Stimulated activated naive CD8-positive, alpha-beta T cell treated with anti-CD3 and anti-CD28 coated beads, Interleukin-15, amount 100 ng/mL, for 72 hours (primary cell): ENCODE measurements at regions not wholly inside any gene's neighbourhood (a gene's known extent, or its start where the extent isn't known, plus 50 kb on each side); places are given as distances from the start of the nearest gene placed in this dataset.
A peak's percentile ranks its signal among the peaks of the same experiment; 100 is the strongest.

Source experiments
- ATAC-seq: fragments of 150-1000 bp; cut with Tn5 transposase; 2 replicates; pipeline ENCODE4 v1.10.0; 2021; ENCODE audit warnings: mild to moderate bottlenecking, moderate library complexity
- DNase-seq, 2 donors: peaks; one replicate each; pipeline ENCODE4 v3.0.0; 2021 to 2022
- H3K27ac Mint-ChIP-seq, 2 donors: one replicate each; pipeline ENCODE4 v1.8.0; 2022; ENCODE audit warnings: mild to moderate bottlenecking in 2 of 2, mixed read lengths in 2 of 2, moderate library complexity in 2 of 2
- H3K27me3 Mint-ChIP-seq: one replicate; pipeline ENCODE4 v1.8.0; 2022; ENCODE audit warnings: mixed read lengths
- H3K4me1 Mint-ChIP-seq: one replicate; pipeline ENCODE4 v1.8.0; 2022; ENCODE audit warnings: mild to moderate bottlenecking, mixed read lengths
- H3K4me3 Mint-ChIP-seq, 2 donors: one replicate each; pipeline ENCODE4 v1.8.0; 2022; ENCODE audit warnings: mild to moderate bottlenecking in 2 of 2, mixed read lengths in 2 of 2, moderate library complexity in 1 of 2
- H3K9me3 Mint-ChIP-seq, 2 donors: one replicate each; pipeline ENCODE4 v1.8.0; 2022; ENCODE audit warnings: mixed read lengths in 2 of 2

GRCh38 chr11:95494856-95495255, 263.9 kb upstream of the SESN3 start:
- no peak for ATAC-seq
- peaks cover 16% of the 10 kb centered on the region for H3K27me3 Mint-ChIP-seq
- peaks cover 1% of the 10 kb centered on the region for H3K4me1 Mint-ChIP-seq
- no peak for DNase-seq
- peaks cover 10 to 17% of the 10 kb centered on the region in 2 donors for H3K9me3 Mint-ChIP-seq
- no peak overlapping the region for H3K4me3 Mint-ChIP-seq
- H3K27ac Mint-ChIP-seq, result no peak overlapping the region

- Mint-ChIP-seq H3K4me1 (no peaks in the 10 kb centered on the region), H3K27ac (no peak overlapping the region), H3K9me3 (peaks cover 10 to 17% of the 10 kb centered on the region in 2 donors), H3K4me3 (no peak overlapping the region), H3K27me3 (peaks cover 12% of the 10 kb centered on the region)
- ATAC-seq (no peak), DNase-seq (no peak)
These were observed 263.2 kb upstream of the SESN3 start for GRCh38 chr11:95494167-95494566.

- Mint-ChIP-seq H3K9me3 (peaks cover 10 to 17% of the 10 kb centered on the region in 2 donors), H3K27me3 (peaks cover 8% of the 10 kb centered on the region), H3K4me3 (no peak overlapping the region), H3K4me1 (peaks cover 5% of the 10 kb centered on the region), H3K27ac (no peak overlapping the region)
- DNase-seq (no peak), ATAC-seq (no peak)
These were observed 259.6 kb upstream of the SESN3 start for GRCh38 chr11:95490625-95491024.

GRCh38 chr11:95487938-95488337, 256.9 kb upstream of the SESN3 start:
- H3K4me3 Mint-ChIP-seq, result no peak overlapping the region

GRCh38 chr11:95487391-95487790, 256.4 kb upstream of the SESN3 start:
- peaks cover 5% of the 10 kb centered on the region for H3K4me1 Mint-ChIP-seq
- DNase-seq, result peak in 1 of 2 donors; percentile 13
- no peak overlapping the region for H3K4me3 Mint-ChIP-seq
- peaks cover 5 to 17% of the 10 kb centered on the region in 2 donors for H3K9me3 Mint-ChIP-seq
- peaks cover 8% of the 10 kb centered on the region for H3K27me3 Mint-ChIP-seq
- peak; percentile 82 for ATAC-seq
- H3K27ac Mint-ChIP-seq, result peak overlapping the region in 1 of 2 donors; percentile 51

More at GRCh38 chr11:95487938-95488337, 256.9 kb upstream of the SESN3 start:
- peaks cover 8% of the 10 kb centered on the region for H3K27me3 Mint-ChIP-seq
- peak overlapping the region in 1 of 2 donors; percentile 14 for H3K27ac Mint-ChIP-seq
- DNase-seq, result no peak
- peaks cover 5% of the 10 kb centered on the region for H3K4me1 Mint-ChIP-seq
- ATAC-seq, result no peak
- peaks cover 10 to 17% of the 10 kb centered on the region in 2 donors for H3K9me3 Mint-ChIP-seq

- H3K27ac Mint-ChIP-seq, result no peak overlapping the region
- DNase-seq, result no peak
- no peak overlapping the region for H3K4me3 Mint-ChIP-seq
- H3K4me1 Mint-ChIP-seq, result peaks cover 5% of the 10 kb centered on the region
- H3K27me3 Mint-ChIP-seq, result peaks cover 7% of the 10 kb centered on the region
- peaks cover 5 to 17% of the 10 kb centered on the region in 2 donors for H3K9me3 Mint-ChIP-seq
- no peak for ATAC-seq
These were observed 256.0 kb upstream of the SESN3 start for GRCh38 chr11:95486979-95487378.

- no peak for DNase-seq
- H3K4me1 Mint-ChIP-seq, result peaks cover 5% of the 10 kb centered on the region
- peaks cover 2% of the 10 kb centered on the region for H3K27me3 Mint-ChIP-seq
- no peak overlapping the region for H3K4me3 Mint-ChIP-seq
- H3K9me3 Mint-ChIP-seq, result peaks cover 0 to 15% of the 10 kb centered on the region in 2 donors
- ATAC-seq, result no peak
- no peak overlapping the region for H3K27ac Mint-ChIP-seq
These were observed 255.5 kb upstream of the SESN3 start for GRCh38 chr11:95486466-95486865.

GRCh38 chr11:95485115-95485900, 254.3 kb upstream of the SESN3 start:
- ATAC-seq (no peak), DNase-seq (no peak)
- Mint-ChIP-seq H3K4me3 (no peak overlapping the region), H3K4me1 (peaks cover 5% of the 10 kb centered on the region), H3K27me3 (no peaks in the 10 kb centered on the region), H3K9me3 (peaks cover 0 to 3% of the 10 kb centered on the region in 2 donors), H3K27ac (no peak overlapping the region)

- peaks cover 5% of the 10 kb centered on the region for H3K4me1 Mint-ChIP-seq
- ATAC-seq, result no peak
- H3K27ac Mint-ChIP-seq, result no peak overlapping the region
- DNase-seq, result no peak
- no peaks in the 10 kb centered on the region for H3K9me3 Mint-ChIP-seq
- no peaks in the 10 kb centered on the region for H3K27me3 Mint-ChIP-seq
- no peak overlapping the region for H3K4me3 Mint-ChIP-seq
These were observed 252.3 kb upstream of the SESN3 start for GRCh38 chr11:95483339-95483738.

- H3K27me3 Mint-ChIP-seq, result peaks cover 7% of the 10 kb centered on the region
- H3K4me1 Mint-ChIP-seq, result no peaks in the 10 kb centered on the region
- no peaks in the 10 kb centered on the region for H3K9me3 Mint-ChIP-seq
- no peak overlapping the region for H3K4me3 Mint-ChIP-seq
- DNase-seq (no peak), ATAC-seq (no peak)
- no peak overlapping the region for H3K27ac Mint-ChIP-seq
These were observed 247.0 kb upstream of the SESN3 start for GRCh38 chr11:95478003-95478402.

GRCh38 chr11:95469258-95469657, 238.3 kb upstream of the SESN3 start:
- H3K27me3 Mint-ChIP-seq, result no peaks in the 10 kb centered on the region
- no peak for ATAC-seq
- DNase-seq, result no peak
- no peaks in the 10 kb centered on the region for H3K4me1 Mint-ChIP-seq
- no peak overlapping the region for H3K4me3 Mint-ChIP-seq
- H3K9me3 Mint-ChIP-seq, result no peaks in the 10 kb centered on the region
- H3K27ac Mint-ChIP-seq, result no peak overlapping the region

GRCh38 chr11:95466416-95466815, 235.4 kb upstream of the SESN3 start:
- ATAC-seq (no peak), DNase-seq (no peak)
- Mint-ChIP-seq H3K27me3 (no peaks in the 10 kb centered on the region), H3K4me3 (no peak overlapping the region), H3K27ac (no peak overlapping the region), H3K4me1 (no peaks in the 10 kb centered on the region), H3K9me3 (peaks cover 0 to under 1% of the 10 kb centered on the region in 2 donors)

GRCh38 chr11:95465887-95466286, 234.9 kb upstream of the SESN3 start:
- H3K27ac Mint-ChIP-seq, result no peak overlapping the region
- DNase-seq, result no peak
- no peak overlapping the region for H3K4me3 Mint-ChIP-seq
- no peaks in the 10 kb centered on the region for H3K27me3 Mint-ChIP-seq
- peaks cover 0 to 5% of the 10 kb centered on the region in 2 donors for H3K9me3 Mint-ChIP-seq
- ATAC-seq, result no peak
- no peaks in the 10 kb centered on the region for H3K4me1 Mint-ChIP-seq

- peaks cover 0 to 13% of the 10 kb centered on the region in 2 donors for H3K9me3 Mint-ChIP-seq
- H3K4me1 Mint-ChIP-seq, result no peaks in the 10 kb centered on the region
- DNase-seq (no peak), ATAC-seq (no peak)
- no peak overlapping the region for H3K4me3 Mint-ChIP-seq
- no peaks in the 10 kb centered on the region for H3K27me3 Mint-ChIP-seq
- no peak overlapping the region for H3K27ac Mint-ChIP-seq
These were observed 230.9 kb upstream of the SESN3 start for GRCh38 chr11:95461858-95462257.

GRCh38 chr11:95461348-95461747, 230.3 kb upstream of the SESN3 start:
- Mint-ChIP-seq H3K27ac (no peak overlapping the region), H3K4me3 (no peak overlapping the region), H3K27me3 (no peaks in the 10 kb centered on the region), H3K9me3 (peaks cover 0 to 13% of the 10 kb centered on the region in 2 donors), H3K4me1 (no peaks in the 10 kb centered on the region)
- DNase-seq (no peak), ATAC-seq (no peak)

GRCh38 chr11:95459291-95460042, 228.5 kb upstream of the SESN3 start:
- no peak for ATAC-seq
- Mint-ChIP-seq H3K27me3 (no peaks in the 10 kb centered on the region), H3K4me3 (no peak overlapping the region), H3K27ac (no peak overlapping the region), H3K9me3 (peaks cover 0 to 13% of the 10 kb centered on the region in 2 donors), H3K4me1 (peaks cover 13% of the 10 kb centered on the region)
- no peak for DNase-seq
